HCT116 (cell line): ENCODE measurements at regions not wholly inside any gene's neighbourhood (a gene's known extent, or its start where the extent isn't known, plus 50 kb on each side); places are given as distances from the start of the nearest gene placed in this dataset.

Experiments used
- ATAC-seq: fragments of 200-7000 bp; cut with Tn5 transposase; 2 replicates; pipeline ENCODE4 v1.9.1; 2020; ENCODE audit warnings: mild to moderate bottlenecking, moderate library complexity
- BruUV-seq: library from RNA; stranded (reverse); fragments of 400-500 nt; replicated peaks from 2 replicates; lab custom pipeline; 2021; lab: Mats Ljungman, UMichigan
- CTCF ChIA-PET: fragments of 300-600 bp; sonication (Branson Sonifier 250); formaldehyde crosslinking; loops from one replicate; lab custom pipeline; 2021; ENCODE audit warnings: antibody characterized with exemption; lab: Charles Lee
- POLR2A ChIA-PET: fragments of 300-600, 350-600 bp; sonication (Branson Sonifier 250); formaldehyde crosslinking; loops from one replicate; lab custom pipeline; 2021; ENCODE audit warnings: antibody characterized with exemption; lab: Charles Lee
- RAD21 ChIA-PET, 2 experiments: fragments of 300-600 bp; sonication (Branson Sonifier 250); formaldehyde crosslinking; loops; one replicate each; lab custom pipeline; 2023; ENCODE audit warnings: low total read pairs in 2 of 2; ENCODE audit not compliant: uncharacterized antibody in 2 of 2, unreplicated experiment in 2 of 2, low non-redundant PET in 1 of 2; lab: Charles Lee
- DNase-seq: peaks from one replicate; pipeline ENCODE4 v3.0.0-alpha.2; 2010; ENCODE audit warnings: low read depth, low spot score
- H2AFZ ChIP-seq: fragments of 200-600 bp; shearing (Covaris generic), sonication (generic); 2 replicates; pipeline ENCODE4 v1.6.1; 2017; ENCODE audit warnings: low read depth, mixed run types, mixed read lengths, antibody characterized with exemption, low read length; ENCODE audit not compliant: poor library complexity, severe bottlenecking
- H3K27ac ChIP-seq: 2 replicates; pipeline ENCODE4 v1.5.1; 2012; ENCODE audit warnings: low read depth, low read length
- H3K27me3 ChIP-seq: fragments of 200-600 bp; sonication (generic); 2 replicates; pipeline ENCODE4 v1.6.1; 2016; ENCODE audit warnings: mixed run types, low read length, mixed read lengths; ENCODE audit not compliant: insufficient read depth
- H3K36me3 ChIP-seq, 2 experiments: fragments of 200-500 bp in 1 of 2; fragments of 200-600 bp in 1 of 2; sonication (Bioruptor generic) in 1 of 2; sonication (generic) in 1 of 2; 2 replicates each; pipeline versions ENCODE4 v1.5.1 to v1.6.1; 2014 to 2016; ENCODE audit warnings: low read length in 2 of 2, inconsistent platforms in 1 of 2, mixed read lengths in 1 of 2, mixed run types in 1 of 2; ENCODE audit not compliant: insufficient read depth in 2 of 2, control insufficient read depth in 1 of 2
- H3K4me1 ChIP-seq, 2 experiments: fragments of 200-600 bp in 1 of 2; sonication (generic) in 1 of 2; 2 replicates each; pipeline versions ENCODE4 v1.5.1 to v1.6.1; 2012 to 2017; ENCODE audit warnings: low read length in 2 of 2, inconsistent platforms in 1 of 2, mild to moderate bottlenecking in 1 of 2, mixed read lengths in 1 of 2, mixed run types in 1 of 2, moderate library complexity in 1 of 2; ENCODE audit not compliant: insufficient read depth in 2 of 2, control insufficient read depth in 1 of 2
- H3K4me2 ChIP-seq: fragments of 200-600 bp; sonication (generic); 2 replicates; pipeline ENCODE4 v1.6.1; 2017; ENCODE audit warnings: mixed run types, low read length, mixed read lengths
- H3K4me3 ChIP-seq, 2 experiments: fragments of 200-600 bp in 1 of 2; sonication (generic) in 1 of 2; replicated peaks in 1 of 2; 2 replicates each; pipeline ENCODE4 v1.5.1; 2011 to 2016; ENCODE audit warnings: low read length in 2 of 2, control low read depth in 1 of 2, low read depth in 1 of 2, mild to moderate bottlenecking in 1 of 2, mixed read lengths in 1 of 2, mixed run types in 1 of 2
- H3K79me2 ChIP-seq: fragments of 200-600 bp; sonication (generic); 2 replicates; pipeline ENCODE4 v1.6.1; 2017; ENCODE audit warnings: mild to moderate bottlenecking, mixed run types, low read length, moderate library complexity, mixed read lengths; ENCODE audit not compliant: insufficient read depth
- H3K9ac ChIP-seq: fragments of 200-600 bp; sonication (generic); 2 replicates; pipeline ENCODE4 v1.6.1; 2016; ENCODE audit warnings: low read length, mixed read lengths
- H3K9me2 ChIP-seq: fragments of 200-600 bp; sonication (generic), shearing (Covaris generic); 2 replicates; pipeline ENCODE4 v1.6.1; 2017; ENCODE audit warnings: mixed run types, mild to moderate bottlenecking, moderate library complexity; ENCODE audit not compliant: insufficient read depth
- H3K9me3 ChIP-seq, 2 experiments: fragments of 200-500 bp in 1 of 2; fragments of 200-600 bp in 1 of 2; sonication (Bioruptor generic) in 1 of 2; sonication (generic) in 1 of 2; 2 replicates each; pipeline ENCODE4 v1.6.1; 2014 to 2017; ENCODE audit warnings: low read length in 2 of 2, mixed read lengths in 2 of 2, inconsistent platforms in 1 of 2, low read depth in 1 of 2, mild to moderate bottlenecking in 1 of 2, mixed run types in 1 of 2, moderate library complexity in 1 of 2; ENCODE audit not compliant: control insufficient read depth in 1 of 2, insufficient read depth in 1 of 2
- H4K20me1 ChIP-seq: fragments of 200-600 bp; sonication (generic), shearing (Covaris generic); 2 replicates; pipeline ENCODE4 v1.6.1; 2017; ENCODE audit warnings: mixed run types, mild to moderate bottlenecking, moderate library complexity; ENCODE audit not compliant: insufficient read depth
- ATF3 ChIP-seq: IDR thresholded peaks from 2 replicates; pipeline ENCODE4 v1.6.1; 2012
- EGR1 ChIP-seq: IDR thresholded peaks from 2 replicates; pipeline ENCODE4 v1.6.1; 2012; ENCODE audit warnings: low read depth
- ELF1 ChIP-seq: IDR thresholded peaks from 2 replicates; pipeline ENCODE4 v1.6.1; 2012; ENCODE audit warnings: low read depth, borderline replicate concordance
- EZH2phosphoT487 ChIP-seq: fragments of 200-600 bp; IDR thresholded peaks from 2 replicates; pipeline ENCODE4 v1.6.1; 2018; ENCODE audit warnings: antibody characterized with exemption, borderline replicate concordance
- FOSL1 ChIP-seq: IDR thresholded peaks from 2 replicates; pipeline ENCODE4 v1.6.1; 2012; ENCODE audit warnings: low read depth
- MAX ChIP-seq: IDR thresholded peaks from 2 replicates; pipeline ENCODE4 v1.6.1; 2012
- POLR2A ChIP-seq: IDR thresholded peaks from 2 replicates; pipeline ENCODE4 v1.7.0; 2011; ENCODE audit warnings: borderline replicate concordance; ENCODE audit not compliant: insufficient read depth, insufficient read length; ENCODE audit errors: extremely low read depth
- POLR2AphosphoS5 ChIP-seq: IDR thresholded peaks from 2 replicates; pipeline ENCODE4 v1.6.1; 2011; ENCODE audit warnings: mild to moderate bottlenecking, low read depth, low read length, moderate library complexity
- REST ChIP-seq: IDR thresholded peaks from 2 replicates; pipeline ENCODE4 v1.6.1; 2012; ENCODE audit warnings: low read depth
- SRF ChIP-seq: IDR thresholded peaks from 2 replicates; pipeline ENCODE4 v1.6.1; 2012; ENCODE audit warnings: low read depth
- TCF7L2 ChIP-seq: IDR thresholded peaks from 2 replicates; pipeline ENCODE4 v1.7.0; 2011; ENCODE audit warnings: borderline replicate concordance, inconsistent platforms; ENCODE audit not compliant: insufficient read depth, insufficient read length; ENCODE audit errors: extremely low read depth
- YY1 ChIP-seq: IDR thresholded peaks from 2 replicates; pipeline ENCODE4 v1.6.1; 2011; ENCODE audit warnings: low read length, low read depth, moderate library complexity, mild to moderate bottlenecking; ENCODE audit not compliant: insufficient replicate concordance; ENCODE audit errors: extremely low read depth
- ZBTB33 ChIP-seq: IDR thresholded peaks from 2 replicates; pipeline ENCODE4 v1.6.1; 2011; ENCODE audit warnings: mild to moderate bottlenecking, low read length, moderate library complexity; ENCODE audit not compliant: insufficient replicate concordance; ENCODE audit errors: extremely low read depth
- ZFX ChIP-seq: fragments of 450-650 bp; IDR thresholded peaks from 2 replicates; pipeline ENCODE4 v1.6.1; 2017
- ZNF274 ChIP-seq: fragments of 200-500 bp; sonication (Bioruptor generic); IDR thresholded peaks from 2 replicates; pipeline ENCODE4 v1.6.1; 2014; ENCODE audit warnings: mild to moderate bottlenecking, low read depth, low read length, inconsistent platforms
- intact Hi-C: fragments of 100-400 bp; cut with micrococcal nuclease; formaldehyde crosslinking; loops from 2 replicates; pipeline ENCODE4 v1.10.0; 2022

GRCh38 chr22:27574002-27574366 is 227.6 kb downstream of the MN1 start:
- Histone ChIP-seq H3K79me2 (no peaks in the 10 kb centered on the region), H3K36me3 (no peaks in the 10 kb centered on the region), H2AFZ (no peak overlapping the region), H3K4me3 (no peak overlapping the region), H3K9ac (no peak overlapping the region), H3K9me3 (peaks cover 0 to 6% of the 10 kb centered on the region in 2 experiments; a peak in 1 of 4 replicates), H3K9me2 (no peaks in the 10 kb centered on the region), H3K27me3 (peaks cover 16% of the 10 kb centered on the region; the same call in 1 of the 2 replicates), H4K20me1 (no peaks in the 10 kb centered on the region), H3K4me2 (no peak overlapping the region), H3K27ac (no peak overlapping the region), H3K4me1 (no peaks in the 10 kb centered on the region)
- BruUV-seq: no TSS peak
- TF ChIP-seq SRF: no peak
- TF ChIP-seq MAX: no peak
- no peak for TF ChIP-seq ATF3
- TF ChIP-seq TCF7L2: no peak
- TF ChIP-seq YY1: no peak
- no peak for TF ChIP-seq EZH2phosphoT487
- RAD21 ChIA-PET: no interaction called here
- intact Hi-C loops: no loop called here
- CTCF ChIA-PET: no interaction called here
- POLR2A ChIA-PET: no interaction called here
- DNase-seq: no peak
- ATAC-seq: no peak

- CTCF ChIA-PET: no interaction called here
- Histone ChIP-seq H4K20me1 (no peaks in the 10 kb centered on the region), H3K36me3 (no peaks in the 10 kb centered on the region), H3K4me3 (no peak overlapping the region), H3K9me3 (peaks cover 0 to 6% of the 10 kb centered on the region in 2 experiments; a peak in 1 of 4 replicates), H3K4me1 (no peaks in the 10 kb centered on the region), H3K27me3 (peaks cover 9% of the 10 kb centered on the region; the same call in 1 of the 2 replicates), H3K9ac (no peak overlapping the region), H3K79me2 (no peaks in the 10 kb centered on the region), H3K4me2 (no peak overlapping the region), H3K9me2 (no peaks in the 10 kb centered on the region), H3K27ac (no peak overlapping the region), H2AFZ (no peak overlapping the region)
- no peak for ATAC-seq
- DNase-seq: no peak
- intact Hi-C loops: no loop called here
- POLR2A ChIA-PET: no interaction called here
- RAD21 ChIA-PET: interaction anchor here in 1 of 2 experiments (0.6 kb wide), 1 partner anchor 20 kb away, joined by 3 read pairs; no protein-coding TSS in a partner anchor
- no TSS peak for BruUV-seq
- TF ChIP-seq ATF3 (no peak), POLR2AphosphoS5 (no peak), ZFX (no peak), REST (no peak), POLR2A (no peak), EGR1 (no peak), ELF1 (no peak), ZBTB33 (no peak), FOSL1 (no peak), ZNF274 (no peak)
These were observed 226.9 kb downstream of the MN1 start for GRCh38 chr22:27574651-27575050.
